Nephron (organoid): ENCODE measurements at regions not wholly inside any gene's neighbourhood (a gene's known extent, or its start where the extent isn't known, plus 50 kb on each side); places are given as distances from the start of the nearest gene placed in this dataset.

ENCODE experiments used
- H3K27ac Mint-ChIP-seq, 3 experiments: 2 replicates each; pipeline ENCODE4 v1.8.0; 2020; ENCODE audit warnings: mixed read lengths in 3 of 3, mild to moderate bottlenecking in 2 of 3, moderate library complexity in 1 of 3
- H3K27me3 Mint-ChIP-seq: 2 replicates; pipeline ENCODE4 v1.8.0; 2021; ENCODE audit warnings: low read depth, mild to moderate bottlenecking, moderate library complexity, mixed read lengths
- H3K36me3 Mint-ChIP-seq: 2 replicates; pipeline ENCODE4 v1.8.0; 2020; ENCODE audit warnings: low read depth, mixed read lengths
- H3K4me1 Mint-ChIP-seq: 2 replicates; pipeline ENCODE4 v1.8.0; 2020; ENCODE audit warnings: mixed read lengths
- H3K4me3 Mint-ChIP-seq, 3 experiments: 2 replicates each; pipeline ENCODE4 v1.8.0; 2020; ENCODE audit warnings: mild to moderate bottlenecking in 3 of 3, mixed read lengths in 3 of 3, moderate library complexity in 2 of 3
- H3K9me3 Mint-ChIP-seq: 2 replicates; pipeline ENCODE4 v1.8.0; 2020; ENCODE audit warnings: mixed read lengths
- TF ChIP-seq, protein P1 (sequence below), 3 experiments: fragments of 200-600 bp; sonication (generic); IDR thresholded peaks; one replicate each; pipeline ENCODE4 v1.5.0; 2021; ENCODE audit warnings: antibody characterized with exemption in 3 of 3; ENCODE audit not compliant: unreplicated experiment in 3 of 3

DNA sequence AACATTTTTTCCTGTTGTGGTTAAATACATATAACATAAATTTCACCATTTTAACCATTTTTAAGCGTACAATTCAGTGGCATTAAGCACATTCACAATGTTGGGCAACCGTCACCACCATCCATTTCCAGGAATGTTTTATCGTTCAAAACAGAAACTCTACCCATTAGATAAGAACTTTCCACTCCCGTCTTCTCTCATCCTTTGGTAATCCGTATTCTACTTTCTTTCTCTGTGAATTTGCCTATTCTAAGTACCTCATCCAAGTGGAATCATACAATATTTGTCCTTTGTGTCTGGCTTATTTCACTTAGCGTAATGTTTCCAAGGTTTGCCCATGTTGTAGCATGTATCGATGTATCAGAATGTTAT, 336.0 kb downstream of the RRAGC start:
- H3K4me3 Mint-ChIP-seq = no peak overlapping the region
- peaks cover 4% of the 10 kb centered on the region for H3K4me1 Mint-ChIP-seq
- peaks cover 20% of the 10 kb centered on the region for H3K27me3 Mint-ChIP-seq
- H3K27ac Mint-ChIP-seq = no peak overlapping the region
- TF ChIP-seq, protein P1, sequence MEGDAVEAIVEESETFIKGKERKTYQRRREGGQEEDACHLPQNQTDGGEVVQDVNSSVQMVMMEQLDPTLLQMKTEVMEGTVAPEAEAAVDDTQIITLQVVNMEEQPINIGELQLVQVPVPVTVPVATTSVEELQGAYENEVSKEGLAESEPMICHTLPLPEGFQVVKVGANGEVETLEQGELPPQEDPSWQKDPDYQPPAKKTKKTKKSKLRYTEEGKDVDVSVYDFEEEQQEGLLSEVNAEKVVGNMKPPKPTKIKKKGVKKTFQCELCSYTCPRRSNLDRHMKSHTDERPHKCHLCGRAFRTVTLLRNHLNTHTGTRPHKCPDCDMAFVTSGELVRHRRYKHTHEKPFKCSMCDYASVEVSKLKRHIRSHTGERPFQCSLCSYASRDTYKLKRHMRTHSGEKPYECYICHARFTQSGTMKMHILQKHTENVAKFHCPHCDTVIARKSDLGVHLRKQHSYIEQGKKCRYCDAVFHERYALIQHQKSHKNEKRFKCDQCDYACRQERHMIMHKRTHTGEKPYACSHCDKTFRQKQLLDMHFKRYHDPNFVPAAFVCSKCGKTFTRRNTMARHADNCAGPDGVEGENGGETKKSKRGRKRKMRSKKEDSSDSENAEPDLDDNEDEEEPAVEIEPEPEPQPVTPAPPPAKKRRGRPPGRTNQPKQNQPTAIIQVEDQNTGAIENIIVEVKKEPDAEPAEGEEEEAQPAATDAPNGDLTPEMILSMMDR (IDR thresholded peaks at IDR 0.05; ENCODE audit: unreplicated experiment in 3 of 3) = no peak
- H3K36me3 Mint-ChIP-seq = no peaks in the 10 kb centered on the region
- no peaks in the 10 kb centered on the region for H3K9me3 Mint-ChIP-seq

- peaks cover 18% of the 10 kb centered on the region for H3K27me3 Mint-ChIP-seq
- no peaks in the 10 kb centered on the region for H3K9me3 Mint-ChIP-seq
- H3K27ac Mint-ChIP-seq = no peak overlapping the region
- TF ChIP-seq, protein P1 (IDR thresholded peaks at IDR 0.05; ENCODE audit: unreplicated experiment in 3 of 3) = no peak
- H3K36me3 Mint-ChIP-seq = no peaks in the 10 kb centered on the region
- H3K4me3 Mint-ChIP-seq = no peak overlapping the region
- H3K4me1 Mint-ChIP-seq = peaks cover 4% of the 10 kb centered on the region
Measured at GRCh38 chr1:38522915-38523567, 336.5 kb downstream of the RRAGC start.

DNA sequence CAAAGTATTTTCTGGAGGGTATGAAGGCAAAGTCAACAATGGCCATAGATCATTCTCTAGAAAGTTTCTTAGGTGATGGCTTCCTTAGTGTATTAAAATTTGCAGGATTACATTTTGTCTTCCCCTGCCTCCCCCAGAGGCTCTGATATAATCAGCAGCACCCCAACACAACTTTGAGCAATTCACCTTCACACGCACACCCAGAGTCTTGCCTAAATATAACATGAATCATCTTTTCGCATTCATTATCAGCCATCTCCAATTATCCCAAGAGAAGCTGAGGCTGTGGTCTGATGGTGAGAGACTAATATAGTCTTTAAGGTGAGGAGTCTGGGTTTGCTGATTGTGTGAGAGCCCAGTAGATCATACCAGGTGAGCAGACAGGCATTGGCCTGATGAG, 343.0 kb downstream of the RRAGC start:
- no peaks in the 10 kb centered on the region for H3K9me3 Mint-ChIP-seq
- H3K4me3 Mint-ChIP-seq = no peak overlapping the region
- no peaks in the 10 kb centered on the region for H3K36me3 Mint-ChIP-seq
- TF ChIP-seq, protein P1 (IDR thresholded peaks at IDR 0.05; ENCODE audit: unreplicated experiment in 3 of 3) = no peak
- peaks cover 13% of the 10 kb centered on the region for H3K4me1 Mint-ChIP-seq
- peaks cover 14% of the 10 kb centered on the region for H3K27me3 Mint-ChIP-seq
- peak overlapping the region; percentile 35 to 79 (median 78) for H3K27ac Mint-ChIP-seq

GRCh38 chr1:38512789-38513188, 346.8 kb downstream of the RRAGC start:
- no peaks in the 10 kb centered on the region for H3K36me3 Mint-ChIP-seq
- no peaks in the 10 kb centered on the region for H3K9me3 Mint-ChIP-seq
- TF ChIP-seq, protein P1 (IDR thresholded peaks at IDR 0.05; ENCODE audit: unreplicated experiment in 3 of 3) = no peak
- peaks cover 27% of the 10 kb centered on the region for H3K4me1 Mint-ChIP-seq
- peaks cover 25% of the 10 kb centered on the region for H3K27me3 Mint-ChIP-seq
- no peak overlapping the region for H3K4me3 Mint-ChIP-seq
- H3K27ac Mint-ChIP-seq = no peak overlapping the region

DNA sequence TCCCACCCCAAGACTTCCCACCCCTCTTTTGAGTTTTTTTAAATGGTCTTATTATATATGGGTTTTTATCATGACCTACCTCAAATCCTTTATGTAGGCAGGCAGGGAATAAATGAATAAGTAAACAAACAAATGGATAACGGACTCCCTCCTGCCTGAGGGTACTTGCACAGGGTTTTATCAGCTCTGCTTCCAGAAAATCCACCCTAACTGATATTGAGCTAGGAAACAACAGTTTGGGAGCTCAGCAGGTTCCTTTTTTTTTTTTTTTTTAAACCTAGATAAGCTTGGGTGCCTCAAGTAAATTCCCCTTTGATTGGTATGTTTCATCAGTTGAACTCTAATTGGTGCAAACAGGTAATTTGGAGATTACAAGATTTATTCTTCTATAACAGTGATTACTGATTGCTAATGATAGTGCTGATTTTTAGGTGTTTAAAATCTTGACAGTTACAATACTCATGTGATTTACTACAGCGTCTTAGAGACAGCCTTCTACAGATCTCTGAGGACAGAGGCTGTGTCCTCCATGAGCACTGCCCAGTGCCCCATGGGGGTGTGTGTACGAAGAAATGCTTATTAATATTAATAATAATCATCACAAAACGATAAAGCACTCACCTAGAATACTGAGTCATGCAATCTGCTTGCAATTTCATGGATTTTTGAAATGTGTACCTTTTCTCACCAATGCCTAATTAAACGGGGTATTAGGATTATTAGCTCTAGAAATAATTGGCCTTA, 347.4 kb downstream of the RRAGC start:
- H3K27ac Mint-ChIP-seq = no peak overlapping the region
- H3K4me1 Mint-ChIP-seq = peaks cover 28% of the 10 kb centered on the region
- TF ChIP-seq, protein P1 (IDR thresholded peaks at IDR 0.05; ENCODE audit: unreplicated experiment in 3 of 3) = no peak
- no peaks in the 10 kb centered on the region for H3K36me3 Mint-ChIP-seq
- H3K4me3 Mint-ChIP-seq = no peak overlapping the region
- peaks cover 25% of the 10 kb centered on the region for H3K27me3 Mint-ChIP-seq
- no peaks in the 10 kb centered on the region for H3K9me3 Mint-ChIP-seq
